GM23338 (cell line): ENCODE measurements at regions not wholly inside any gene's neighbourhood (a gene's known extent, or its start where the extent isn't known, plus 50 kb on each side); places are given as distances from the start of the nearest gene placed in this dataset.

Experiments used
- ATAC-seq: fragments of 200-7000 bp; cut with Tn5 transposase; 3 replicates; pipeline ENCODE4 v1.9.1; 2020
- DNase-seq: peaks from one replicate; pipeline ENCODE4 v3.0.0-alpha.2; 2015; ENCODE audit warnings: low spot score
- H2AFZ ChIP-seq: fragments of 200-600 bp; sonication (generic); 2 replicates; pipeline ENCODE4 v1.8.0; 2016; ENCODE audit warnings: antibody characterized with exemption, mild to moderate bottlenecking, moderate library complexity
- H3F3A ChIP-seq: fragments of 200-600 bp; sonication (generic); replicated peaks from 2 replicates; pipeline ENCODE4 v1.8.0; 2017; ENCODE audit warnings: antibody characterized with exemption, mixed run types, low read depth
- H3K27ac ChIP-seq: fragments of 200-600 bp; sonication (generic); 2 replicates; pipeline ENCODE4 v1.6.1; 2016; ENCODE audit warnings: low read depth
- H3K27me3 ChIP-seq: fragments of 200-600 bp; sonication (generic); 2 replicates; pipeline ENCODE4 v1.8.0; 2016; ENCODE audit warnings: mild to moderate bottlenecking, mixed run types, moderate library complexity; ENCODE audit not compliant: insufficient read depth
- H3K36me3 ChIP-seq: fragments of 200-600 bp; sonication (generic); 2 replicates; pipeline ENCODE4 v1.8.0; 2016; ENCODE audit warnings: mild to moderate bottlenecking; ENCODE audit not compliant: insufficient read depth
- H3K4me1 ChIP-seq: fragments of 200-600 bp; sonication (generic); 2 replicates; pipeline ENCODE4 v1.8.0; 2016; ENCODE audit warnings: mild to moderate bottlenecking, moderate library complexity; ENCODE audit not compliant: insufficient read depth
- H3K4me2 ChIP-seq: fragments of 200-600 bp; sonication (generic); 2 replicates; pipeline ENCODE4 v1.7.1; 2017; ENCODE audit warnings: mixed run types
- H3K4me3 ChIP-seq: fragments of 200-600 bp; sonication (generic); 2 replicates; pipeline ENCODE4 v1.6.1; 2016; ENCODE audit warnings: mixed run types
- H3K79me2 ChIP-seq: fragments of 200-600 bp; sonication (generic); replicated peaks from 2 replicates; pipeline ENCODE4 v1.8.0; 2017; ENCODE audit warnings: mild to moderate bottlenecking; ENCODE audit not compliant: insufficient read depth
- H3K9me2 ChIP-seq: fragments of 200-600 bp; sonication (generic); 2 replicates; pipeline ENCODE4 v1.8.0; 2017; ENCODE audit not compliant: insufficient read depth
- H4K20me1 ChIP-seq: fragments of 200-600 bp; sonication (generic); replicated peaks from 2 replicates; pipeline ENCODE4 v1.8.0; 2017; ENCODE audit warnings: mild to moderate bottlenecking; ENCODE audit not compliant: insufficient read depth
- H3K27ac Mint-ChIP-seq: 2 replicates; pipeline ENCODE4 v1.8.0; 2020; ENCODE audit warnings: inconsistent platforms, mild to moderate bottlenecking, moderate library complexity, mixed read lengths
- H3K27me3 Mint-ChIP-seq: 3 replicates; pipeline ENCODE4 v1.8.0; 2022; ENCODE audit warnings: low read depth, mild to moderate bottlenecking, moderate library complexity, mixed read lengths, inconsistent platforms; ENCODE audit not compliant: insufficient read depth, poor library complexity
- H3K36me3 Mint-ChIP-seq: 3 replicates; pipeline ENCODE4 v1.8.0; 2021; ENCODE audit warnings: low read depth, mild to moderate bottlenecking, inconsistent platforms, moderate library complexity, mixed read lengths
- H3K4me1 Mint-ChIP-seq: 3 replicates; pipeline ENCODE4 v1.8.0; 2020; ENCODE audit warnings: mild to moderate bottlenecking, inconsistent platforms, mixed read lengths
- H3K4me3 Mint-ChIP-seq: 3 replicates; pipeline ENCODE4 v1.8.0; 2021; ENCODE audit warnings: moderate library complexity, mild to moderate bottlenecking, inconsistent platforms, mixed read lengths
- H3K9me3 Mint-ChIP-seq: 3 replicates; pipeline ENCODE4 v1.8.0; 2020; ENCODE audit warnings: moderate library complexity, mild to moderate bottlenecking, inconsistent platforms, mixed read lengths
- CREB1 ChIP-seq: fragments of 250-450 bp; sonication (Bioruptor Pico); IDR thresholded peaks from 2 replicates; pipeline ENCODE4 v1.5.0; 2020; ENCODE audit warnings: low read depth, mild to moderate bottlenecking, moderate library complexity
- CTCF ChIP-seq, 2 experiments: fragments of 200-600 bp in 1 of 2; sonication (generic) in 1 of 2; conservative IDR thresholded peaks; 2 replicates each; pipeline versions ENCODE4 v1.5.1 to v1.6.1; 2016 to 2017; ENCODE audit warnings: antibody characterized with exemption in 2 of 2, low read depth in 2 of 2, mild to moderate bottlenecking in 2 of 2, moderate library complexity in 1 of 2
- ETS1 ChIP-seq: IDR thresholded peaks from 2 replicates; pipeline ENCODE4 v1.6.1; 2016; ENCODE audit warnings: antibody characterized with exemption
- EZH2 ChIP-seq: fragments of 200-600 bp; sonication (generic); IDR thresholded peaks from one replicate; pipeline ENCODE4 v1.8.0; 2017; ENCODE audit warnings: antibody characterized with exemption, mild to moderate bottlenecking, low read depth; ENCODE audit not compliant: unreplicated experiment
- EZH2phosphoT487 ChIP-seq: fragments of 200-600 bp; sonication (generic); IDR thresholded peaks from one replicate; pipeline ENCODE4 v1.8.1; 2018; ENCODE audit warnings: antibody characterized with exemption; ENCODE audit not compliant: unreplicated experiment
- JUNB ChIP-seq: IDR thresholded peaks from one replicate; pipeline ENCODE4 v1.6.1; 2016; ENCODE audit warnings: antibody characterized with exemption; ENCODE audit not compliant: unreplicated experiment
- NANOG ChIP-seq: IDR thresholded peaks from 2 replicates; pipeline ENCODE4 v1.6.1; 2016; ENCODE audit warnings: antibody characterized with exemption, borderline replicate concordance
- POLR2AphosphoS5 ChIP-seq: IDR thresholded peaks from 2 replicates; pipeline ENCODE4 v1.6.1; 2016; ENCODE audit warnings: antibody characterized with exemption, low read depth
- REST ChIP-seq: IDR thresholded peaks from one replicate; pipeline ENCODE4 v1.6.1; 2018; ENCODE audit warnings: antibody characterized with exemption; ENCODE audit not compliant: unreplicated experiment
- STAT1 ChIP-seq: IDR thresholded peaks from one replicate; pipeline ENCODE4 v1.6.1; 2016; ENCODE audit warnings: antibody characterized with exemption; ENCODE audit not compliant: unreplicated experiment
- ZNF114 ChIP-seq: fragments of 250-450 bp; sonication (Bioruptor Pico); IDR thresholded peaks from 2 replicates; pipeline ENCODE4 v1.5.0; 2020; ENCODE audit warnings: mild to moderate bottlenecking, moderate library complexity
- ZNF331 ChIP-seq: fragments of 250-450 bp; sonication (Bioruptor Pico); IDR thresholded peaks from 2 replicates; pipeline ENCODE4 v1.5.0; 2020; ENCODE audit warnings: low read depth, mild to moderate bottlenecking, moderate library complexity
- ZNF462 ChIP-seq: fragments of 250-450 bp; sonication (Bioruptor Pico); IDR thresholded peaks from 2 replicates; pipeline ENCODE4 v1.5.0; 2020; ENCODE audit warnings: mild to moderate bottlenecking, moderate library complexity

GRCh38 chr20:12775041-12775440 is 233.7 kb upstream of the SPTLC3 start:
- H3K9me2 ChIP-seq = no peaks in the 10 kb centered on the region; the same call in none of the 2 replicates
- H3K4me3 Mint-ChIP-seq = no peak overlapping the region
- ATAC-seq = no peak
- H2AFZ ChIP-seq = no peak overlapping the region
- H3K4me1 ChIP-seq = peaks cover 4% of the 10 kb centered on the region; the same call in 1 of the 2 replicates
- H3K27me3 ChIP-seq = no peaks in the 10 kb centered on the region
- peaks cover 1% of the 10 kb centered on the region for H3K27me3 Mint-ChIP-seq
- no peaks in the 10 kb centered on the region for H3K79me2 ChIP-seq
- H3K36me3 Mint-ChIP-seq = no peaks in the 10 kb centered on the region
- H3K4me1 Mint-ChIP-seq = peaks cover 9% of the 10 kb centered on the region
- no peaks in the 10 kb centered on the region; the same call in 2 of the 3 replicates for H3K9me3 Mint-ChIP-seq
- TF ChIP-seq ETS1 (no peak), NANOG (no peak), ZNF462 (no peak), CREB1 (CRISPR knock-in tag) (no peak), EZH2phosphoT487 (no peak), CTCF (conservative IDR thresholded peaks at IDR 0.05; ENCODE audit: low read depth in 2 of 2) (no peak), POLR2AphosphoS5 (no peak), ZNF114 (CRISPR knock-in tag) (no peak), REST (no peak), EZH2 (no peak), JUNB (no peak), STAT1 (no peak), ZNF331 (no peak)
- DNase-seq = no peak
- no peak overlapping the region; the same call in 1 of the 2 replicates for H3K4me2 ChIP-seq
- H3K4me3 ChIP-seq = no peak overlapping the region
- no peak overlapping the region for H3K27ac Mint-ChIP-seq
- H3F3A ChIP-seq = no peaks in the 10 kb centered on the region
- H3K36me3 ChIP-seq = no peaks in the 10 kb centered on the region
- H3K27ac ChIP-seq = no peak overlapping the region
- H4K20me1 ChIP-seq = no peaks in the 10 kb centered on the region
